T-cell (primary cell): ENCODE measurements at regions not wholly inside any gene's neighbourhood (a gene's known extent, or its start where the extent isn't known, plus 50 kb on each side); places are given as distances from the start of the nearest gene placed in this dataset.

Source experiments
- ATAC-seq, 4 experiments: fragments of 200-7000 bp in 3 of 4; fragments of 150-1000 bp in 1 of 4; cut with Tn5 transposase; replicated peaks in 1 of 4; 1 replicate in 3 of 4; 2 replicates in 1 of 4; pipeline ENCODE4 v1.10.0; 2021; ENCODE audit warnings: moderate library complexity in 3 of 4, mild to moderate bottlenecking in 2 of 4, moderate number of reproducible peaks in 1 of 4
- CTCF ChIA-PET, 2 donors: fragments of 300-600 bp; sonication (Branson Sonifier 250); formaldehyde crosslinking; loops; one replicate each; lab custom pipeline; 2022; ENCODE audit warnings: antibody characterized with exemption in 2 of 2; lab: Charles Lee
- POLR2A ChIA-PET, 2 donors: fragments of 300-600 bp; sonication (Branson Sonifier 250); formaldehyde crosslinking; loops; one replicate each; lab custom pipeline; 2022; ENCODE audit warnings: antibody characterized with exemption in 2 of 2; lab: Charles Lee
- DNase-seq, 35 experiments: peaks; one replicate each; pipeline versions ENCODE4 v3.0.0 to v3.0.0-alpha.2; 2013 to 2023
- H3K27ac ChIP-seq: one replicate; pipeline ENCODE4 v1.5.1; 2013; ENCODE audit warnings: low read length
- H3K27me3 ChIP-seq, 2 experiments: replicated peaks in 1 of 2; 1 replicate in 1 of 2; 2 replicates in 1 of 2; pipeline versions ENCODE4 v1.6.1 to v1.7.0; 2013; ENCODE audit warnings: low read length in 1 of 2, mixed read lengths in 1 of 2; ENCODE audit not compliant: control insufficient read depth in 2 of 2, insufficient read depth in 2 of 2; ENCODE audit errors: extremely low read depth in 1 of 2
- H3K36me3 ChIP-seq, 2 donors: 1 replicate in 1 of 2; 2 replicates in 1 of 2; pipeline versions ENCODE4 v1.6.1 to v1.7.0; 2013; ENCODE audit warnings: low read length in 1 of 2; ENCODE audit not compliant: control insufficient read depth in 2 of 2, insufficient read depth in 1 of 2; ENCODE audit errors: extremely low read depth in 1 of 2
- H3K4me1 ChIP-seq, 2 experiments: 1 replicate in 1 of 2; 2 replicates in 1 of 2; pipeline versions ENCODE4 v1.6.1 to v1.7.0; 2013; ENCODE audit warnings: low read length in 2 of 2, mixed read lengths in 1 of 2; ENCODE audit not compliant: insufficient read depth in 2 of 2, control insufficient read depth in 1 of 2; ENCODE audit errors: extremely low read depth in 1 of 2
- H3K4me3 ChIP-seq, 2 donors: 1 replicate in 1 of 2; 2 replicates in 1 of 2; pipeline versions ENCODE4 v1.5.1 to v1.7.0; 2013; ENCODE audit warnings: mild to moderate bottlenecking in 2 of 2, low read length in 1 of 2, moderate library complexity in 1 of 2; ENCODE audit not compliant: control insufficient read depth in 1 of 2; ENCODE audit errors: extremely low read depth in 1 of 2
- H3K9me3 ChIP-seq: 2 replicates; pipeline ENCODE4 v1.7.0; 2013
- H3K27ac Mint-ChIP-seq, 2 donors: one replicate each; pipeline ENCODE4 v1.8.0; 2020 to 2021; ENCODE audit warnings: mild to moderate bottlenecking in 2 of 2, mixed read lengths in 2 of 2
- H3K27me3 Mint-ChIP-seq, 2 donors: one replicate each; pipeline ENCODE4 v1.8.0; 2021 to 2022; ENCODE audit warnings: mixed read lengths in 2 of 2
- H3K36me3 Mint-ChIP-seq: one replicate; pipeline ENCODE4 v1.8.0; 2021; ENCODE audit warnings: mixed read lengths
- H3K4me1 Mint-ChIP-seq, 3 donors: one replicate each; pipeline ENCODE4 v1.8.0; 2020 to 2022; ENCODE audit warnings: mixed read lengths in 3 of 3, mild to moderate bottlenecking in 1 of 3
- H3K4me3 Mint-ChIP-seq, 3 donors: one replicate each; pipeline ENCODE4 v1.8.0; 2020 to 2022; ENCODE audit warnings: mild to moderate bottlenecking in 3 of 3, mixed read lengths in 3 of 3, moderate library complexity in 3 of 3
- H3K9me3 Mint-ChIP-seq, 3 donors: one replicate each; pipeline ENCODE4 v1.8.0; 2020 to 2022; ENCODE audit warnings: mixed read lengths in 3 of 3
- WGBS: methylation state at CpG from one replicate; pipeline ENCODE4 v1.1.5; 2013; ENCODE audit warnings: missing lambda C conversion rate; ENCODE audit not compliant: insufficient coverage; 5-methylcytosine and 5-hydroxymethylcytosine counted together

GRCh38 chr3:72567474-72567873, 280.8 kb downstream of the SHQ1 start:
- Histone ChIP-seq H3K27ac (no peak overlapping the region), H3K36me3 (no peaks in the 10 kb centered on the region), H3K9me3 (no peaks in the 10 kb centered on the region), H3K4me3 (no peak overlapping the region), H3K4me1 (no peaks in the 10 kb centered on the region), H3K27me3 (peaks cover 0 to 8% of the 10 kb centered on the region in 2 experiments)
- H3K4me1 Mint-ChIP-seq = no peaks in the 10 kb centered on the region
- no peaks in the 10 kb centered on the region for H3K9me3 Mint-ChIP-seq
- 83% methylated on average over 4 of the region's 4 CpGs for WGBS
- H3K4me3 Mint-ChIP-seq = no peak overlapping the region
- DNase-seq = no peak
- ChIA-PET CTCF (no interaction called here), POLR2A (no interaction called here)
- H3K27ac Mint-ChIP-seq = no peak overlapping the region
- no peak for ATAC-seq
- H3K36me3 Mint-ChIP-seq = no peaks in the 10 kb centered on the region
- H3K27me3 Mint-ChIP-seq = no peaks in the 10 kb centered on the region

DNA sequence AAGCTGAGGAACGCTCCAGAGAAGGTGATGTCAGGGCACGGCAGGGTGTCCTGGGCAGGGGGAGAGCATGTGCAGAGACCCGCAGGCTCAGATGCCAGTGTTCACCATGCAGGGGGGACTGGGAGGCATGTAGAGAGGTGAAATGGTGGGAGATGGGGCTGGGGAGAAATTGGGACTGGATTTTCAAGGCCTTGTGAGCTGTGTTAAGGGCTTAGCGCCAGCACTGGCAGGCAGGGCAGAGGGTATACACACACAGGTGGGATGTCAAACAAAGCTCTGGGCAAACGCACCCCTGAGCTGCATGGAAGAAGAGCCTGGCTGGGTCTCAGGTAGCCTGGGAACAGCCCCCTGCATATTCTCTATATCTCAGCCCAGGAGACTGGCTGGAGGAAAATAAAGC, 282.7 kb downstream of the SHQ1 start:
- ChIA-PET POLR2A (no interaction called here), CTCF (no interaction called here)
- Histone ChIP-seq H3K4me3 (no peak overlapping the region), H3K4me1 (no peaks in the 10 kb centered on the region), H3K27ac (no peak overlapping the region), H3K27me3 (no peaks in the 10 kb centered on the region), H3K9me3 (no peaks in the 10 kb centered on the region), H3K36me3 (no peaks in the 10 kb centered on the region)
- H3K36me3 Mint-ChIP-seq = no peaks in the 10 kb centered on the region
- H3K4me3 Mint-ChIP-seq = no peak overlapping the region
- H3K27ac Mint-ChIP-seq = no peak overlapping the region
- WGBS = 92% methylated on average over 4 of the region's 5 CpGs
- DNase-seq (no peak), ATAC-seq (no peak)
- no peaks in the 10 kb centered on the region for H3K4me1 Mint-ChIP-seq
- peaks cover 0 to 7% (median 4%) of the 10 kb centered on the region in 3 donors for H3K9me3 Mint-ChIP-seq
- H3K27me3 Mint-ChIP-seq = no peaks in the 10 kb centered on the region

DNA sequence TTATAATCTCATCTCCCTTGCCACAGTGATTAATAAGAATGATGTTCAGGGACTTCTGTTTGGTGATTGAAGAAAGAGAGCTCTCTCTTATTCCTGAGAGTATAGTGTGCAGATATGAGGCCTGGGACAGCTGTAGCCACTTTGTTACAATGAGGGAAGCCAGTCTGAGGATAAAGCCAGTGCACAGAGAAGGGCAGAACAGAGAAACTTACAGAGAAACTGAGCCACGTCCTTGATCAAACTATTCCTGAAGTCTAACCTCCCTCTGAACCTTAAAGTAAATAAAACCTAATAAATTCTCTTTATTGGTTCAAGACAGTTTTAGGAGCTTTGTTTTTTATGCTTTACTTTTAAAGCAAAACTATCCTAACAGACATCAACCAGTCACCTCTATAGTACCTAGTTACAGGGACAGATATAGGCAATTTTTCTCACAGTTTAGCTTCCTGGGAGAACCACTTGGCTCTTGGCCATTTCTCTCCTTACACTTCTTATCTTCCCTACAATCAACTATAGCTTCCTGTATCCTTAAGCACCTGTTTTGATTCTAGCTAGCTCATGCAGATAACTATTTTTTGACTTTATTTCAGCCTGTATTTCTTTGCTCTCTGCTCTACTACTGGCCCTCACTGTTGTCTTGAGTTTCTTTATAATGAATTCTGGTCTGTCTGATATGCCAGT, 284.4 kb downstream of the SHQ1 start:
- WGBS = no CpG with 5 or more reads among the region's 1 CpG
- H3K9me3 Mint-ChIP-seq = peaks cover 0 to 7% (median 4%) of the 10 kb centered on the region in 3 donors
- no peaks in the 10 kb centered on the region for H3K27me3 Mint-ChIP-seq
- Histone ChIP-seq H3K36me3 (no peaks in the 10 kb centered on the region), H3K27me3 (no peaks in the 10 kb centered on the region), H3K4me1 (no peaks in the 10 kb centered on the region), H3K27ac (no peak overlapping the region), H3K9me3 (no peaks in the 10 kb centered on the region), H3K4me3 (no peak overlapping the region)
- H3K27ac Mint-ChIP-seq = no peak overlapping the region
- CTCF ChIA-PET = no interaction called here
- POLR2A ChIA-PET = no interaction called here
- DNase-seq (no peak), ATAC-seq (no peak)
- H3K4me3 Mint-ChIP-seq = no peak overlapping the region
- H3K36me3 Mint-ChIP-seq = no peaks in the 10 kb centered on the region
- H3K4me1 Mint-ChIP-seq = no peaks in the 10 kb centered on the region

- no peaks in the 10 kb centered on the region for H3K36me3 Mint-ChIP-seq
- ATAC-seq (no peak), DNase-seq (no peak)
- ChIA-PET CTCF (no interaction called here), POLR2A (no interaction called here)
- 90% methylated on average over 3 of the region's 8 CpGs for WGBS
- H3K27ac ChIP-seq = no peak overlapping the region
- no peaks in the 10 kb centered on the region for H3K9me3 ChIP-seq
- H3K27me3 ChIP-seq = no peaks in the 10 kb centered on the region
- H3K27ac Mint-ChIP-seq = no peak overlapping the region
- no peaks in the 10 kb centered on the region for H3K4me1 Mint-ChIP-seq
- no peak overlapping the region for H3K4me3 Mint-ChIP-seq
- H3K4me1 ChIP-seq = no peaks in the 10 kb centered on the region
- H3K27me3 Mint-ChIP-seq = no peaks in the 10 kb centered on the region
- peaks cover 4 to 11% (median 7%) of the 10 kb centered on the region in 3 donors for H3K9me3 Mint-ChIP-seq
- no peak overlapping the region for H3K4me3 ChIP-seq
- H3K36me3 ChIP-seq = no peaks in the 10 kb centered on the region
Observed at GRCh38 chr3:72560846-72561675, 287.2 kb downstream of the SHQ1 start.

- H3K27ac Mint-ChIP-seq = no peak overlapping the region
- H3K4me3 Mint-ChIP-seq = no peak overlapping the region
- Histone ChIP-seq H3K4me1 (no peaks in the 10 kb centered on the region), H3K4me3 (no peak overlapping the region), H3K36me3 (no peaks in the 10 kb centered on the region), H3K27me3 (no peaks in the 10 kb centered on the region), H3K9me3 (no peaks in the 10 kb centered on the region), H3K27ac (no peak overlapping the region)
- no peak for DNase-seq
- ChIA-PET CTCF (no interaction called here), POLR2A (interaction anchor here in 1 of 2 donors (0.6 kb wide), 1 partner anchor 60 kb away, joined by 3 read pairs; no protein-coding TSS in a partner anchor)
- H3K9me3 Mint-ChIP-seq = peaks cover 4 to 11% (median 7%) of the 10 kb centered on the region in 3 donors
- no peaks in the 10 kb centered on the region for H3K36me3 Mint-ChIP-seq
- ATAC-seq = no peak
- H3K4me1 Mint-ChIP-seq = no peaks in the 10 kb centered on the region
- no peaks in the 10 kb centered on the region for H3K27me3 Mint-ChIP-seq
- 89% methylated on average over 2 of the region's 3 CpGs for WGBS
Observed at GRCh38 chr3:72559385-72559784, 288.9 kb downstream of the SHQ1 start.

DNA sequence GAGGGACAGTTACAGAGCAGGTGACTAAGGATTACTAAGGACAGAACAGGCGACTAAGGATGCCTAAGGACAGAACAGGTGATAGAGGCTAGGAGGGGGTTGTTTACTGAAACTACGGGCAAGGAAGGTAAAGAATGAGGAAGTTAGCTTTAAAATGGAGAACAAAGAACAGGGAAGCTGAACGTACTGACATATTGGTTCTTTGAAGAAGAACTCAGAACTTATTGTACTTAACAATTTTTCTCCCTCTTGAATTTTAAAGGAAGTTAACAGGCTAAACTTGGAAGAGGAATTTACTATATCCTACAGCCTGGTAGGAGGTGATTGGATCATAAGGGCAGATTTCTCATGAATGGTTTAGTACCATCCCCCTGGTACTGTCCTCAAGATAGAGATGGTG, 290.2 kb downstream of the SHQ1 start:
- H3K9me3 ChIP-seq = no peaks in the 10 kb centered on the region
- CTCF ChIA-PET = no interaction called here
- peaks cover 4 to 11% (median 7%) of the 10 kb centered on the region in 3 donors for H3K9me3 Mint-ChIP-seq

More for the DNA sequence above, 290.2 kb downstream of the SHQ1 start:
- H3K36me3 ChIP-seq = no peaks in the 10 kb centered on the region
- no peaks in the 10 kb centered on the region for H3K36me3 Mint-ChIP-seq
- 100% methylated on average over 1 of the region's 3 CpGs for WGBS
- no peaks in the 10 kb centered on the region for H3K4me1 Mint-ChIP-seq
- POLR2A ChIA-PET = no interaction called here
- H3K4me3 Mint-ChIP-seq = no peak overlapping the region
- no peak for ATAC-seq
- H3K4me3 ChIP-seq = no peak overlapping the region
- H3K27me3 Mint-ChIP-seq = no peaks in the 10 kb centered on the region
- no peaks in the 10 kb centered on the region for H3K27me3 ChIP-seq
- no peak for DNase-seq
- H3K27ac ChIP-seq = no peak overlapping the region
- H3K4me1 ChIP-seq = no peaks in the 10 kb centered on the region
- no peak overlapping the region for H3K27ac Mint-ChIP-seq
